ENCODE measurements at regions not wholly inside any gene's neighbourhood (a gene's known extent, or its start where the extent isn't known, plus 50 kb on each side); places are given as distances from the start of the nearest gene placed in this dataset.

GRCh38 chr16:54817432-54817831 lies 113.2 kb upstream of the IRX5 start:
- Mint-ChIP-seq H3K27me3 (peaks cover 4% of the 10 kb centered on the region), H3K4me1 (ENCODE audit: low read depth) (no peaks in the 10 kb centered on the region), H3K4me3 (no peak overlapping the region), H3K27ac (no peak overlapping the region), H3K36me3 (ENCODE audit: low read depth) (no peaks in the 10 kb centered on the region), H3K9me3 (peaks cover 2% of the 10 kb centered on the region)
- no peak overlapping the region for H3K4me3 ChIP-seq (ENCODE audit: low read length)
- DNase-seq (no peak), ATAC-seq (ENCODE audit: poor library complexity) (no peak)
- POLR2A ChIA-PET = no interaction called here
- CTCF ChIA-PET = no interaction called here
- intact Hi-C loops (cut with DNase I, micrococcal nuclease) = no loop called here
- no peaks in the 10 kb centered on the region for H3K4me1 ChIP-seq (ENCODE audit: insufficient read depth, low read length)
- no peak for TF ChIP-seq CTCF (IDR thresholded peaks at IDR 0.05)
- H3K9me3 ChIP-seq (ENCODE audit: control insufficient read depth in 1 of 2, insufficient read depth in 1 of 2, low read length in 2 of 2) = no peaks in the 10 kb centered on the region
- H3K27me3 ChIP-seq (ENCODE audit: control insufficient read depth in 1 of 2, insufficient read depth in 2 of 2, low read length in 2 of 2) = no peaks in the 10 kb centered on the region
- H3K27ac ChIP-seq (ENCODE audit: low read depth in 1 of 2, low read length in 2 of 2) = no peak overlapping the region
- no peaks in the 10 kb centered on the region for H3K36me3 ChIP-seq (ENCODE audit: insufficient read depth, low read length)

- H3K4me3 Mint-ChIP-seq = no peak overlapping the region
- Histone ChIP-seq H3K9me3 (ENCODE audit: control insufficient read depth in 1 of 2, insufficient read depth in 1 of 2, low read length in 2 of 2) (no peaks in the 10 kb centered on the region), H3K36me3 (ENCODE audit: insufficient read depth, low read length) (no peaks in the 10 kb centered on the region), H3K27ac (ENCODE audit: low read depth in 1 of 2, low read length in 2 of 2) (no peak overlapping the region), H3K27me3 (ENCODE audit: control insufficient read depth in 1 of 2, insufficient read depth in 2 of 2, low read length in 2 of 2) (no peaks in the 10 kb centered on the region), H3K4me3 (ENCODE audit: low read length) (no peak overlapping the region), H3K4me1 (ENCODE audit: insufficient read depth, low read length) (no peaks in the 10 kb centered on the region)
- peaks cover 4% of the 10 kb centered on the region for H3K27me3 Mint-ChIP-seq
- intact Hi-C loops (cut with DNase I, micrococcal nuclease) = no loop called here
- H3K9me3 Mint-ChIP-seq = peaks cover 2% of the 10 kb centered on the region
- no peak for DNase-seq
- no peak for TF ChIP-seq CTCF (IDR thresholded peaks at IDR 0.05)
- ChIA-PET POLR2A (no interaction called here), CTCF (no interaction called here)
- ATAC-seq (ENCODE audit: poor library complexity) = no peak
- no peaks in the 10 kb centered on the region for H3K4me1 Mint-ChIP-seq (ENCODE audit: low read depth)
- no peak overlapping the region for H3K27ac Mint-ChIP-seq
- H3K36me3 Mint-ChIP-seq (ENCODE audit: low read depth) = no peaks in the 10 kb centered on the region
These were observed 114.2 kb upstream of the IRX5 start for GRCh38 chr16:54816471-54816870.

- no peak for TF ChIP-seq CTCF (IDR thresholded peaks at IDR 0.05)
- no peaks in the 10 kb centered on the region for H3K9me3 ChIP-seq (ENCODE audit: control insufficient read depth in 1 of 2, insufficient read depth in 1 of 2, low read length in 2 of 2)
- Mint-ChIP-seq H3K27ac (no peak overlapping the region), H3K9me3 (peaks cover 2% of the 10 kb centered on the region), H3K36me3 (ENCODE audit: low read depth) (no peaks in the 10 kb centered on the region), H3K4me3 (no peak overlapping the region), H3K4me1 (ENCODE audit: low read depth) (no peaks in the 10 kb centered on the region), H3K27me3 (peaks cover 4% of the 10 kb centered on the region)
- H3K4me3 ChIP-seq (ENCODE audit: low read length) = no peak overlapping the region
- no peak for ATAC-seq (ENCODE audit: poor library complexity)
- DNase-seq = no peak
- ChIA-PET POLR2A (no interaction called here), CTCF (no interaction called here)
- H3K27ac ChIP-seq (ENCODE audit: low read depth in 1 of 2, low read length in 2 of 2) = no peak overlapping the region
- intact Hi-C loops (cut with DNase I, micrococcal nuclease) = no loop called here
- H3K27me3 ChIP-seq (ENCODE audit: control insufficient read depth in 1 of 2, insufficient read depth in 2 of 2, low read length in 2 of 2) = no peaks in the 10 kb centered on the region
- no peaks in the 10 kb centered on the region for H3K4me1 ChIP-seq (ENCODE audit: insufficient read depth, low read length)
- no peaks in the 10 kb centered on the region for H3K36me3 ChIP-seq (ENCODE audit: insufficient read depth, low read length)
These were observed 115.5 kb upstream of the IRX5 start for GRCh38 chr16:54815177-54815576.

Data from CD4-positive, alpha-beta T cell (primary cell).